IPS-18a (cell line): ENCODE measurements at regions not wholly inside any gene's neighbourhood (a gene's known extent, or its start where the extent isn't known, plus 50 kb on each side); places are given as distances from the start of the nearest gene placed in this dataset.
"Not testable (repeated sequence)": the region's sequence is repeated elsewhere in the genome, so short reads cannot be mapped to it uniquely, and the experiment has no call there.

Experiments used
- H3K27ac ChIP-seq: one replicate; pipeline ENCODE4 v1.5.1; 2013; ENCODE audit warnings: low read length
- H3K27me3 ChIP-seq: one replicate; pipeline ENCODE4 v1.6.1; 2013; ENCODE audit warnings: mild to moderate bottlenecking, low read length; ENCODE audit not compliant: control insufficient read depth, insufficient read depth
- H3K36me3 ChIP-seq: one replicate; pipeline ENCODE4 v1.6.1; 2013; ENCODE audit warnings: low read depth, low read length; ENCODE audit not compliant: control insufficient read depth
- H3K4me1 ChIP-seq: one replicate; pipeline ENCODE4 v1.6.1; 2013; ENCODE audit warnings: low read depth, low read length; ENCODE audit not compliant: control insufficient read depth
- H3K4me3 ChIP-seq: one replicate; pipeline ENCODE4 v1.5.1; 2013; ENCODE audit warnings: low read length
- H3K9ac ChIP-seq: one replicate; pipeline ENCODE4 v1.6.1; 2013; ENCODE audit warnings: mild to moderate bottlenecking, low read length, moderate library complexity
- H3K9me3 ChIP-seq: one replicate; pipeline ENCODE4 v1.6.1; 2013; ENCODE audit warnings: low read depth, low read length; ENCODE audit not compliant: control insufficient read depth

GRCh38 chr12:20003252-20003651 lies 365.1 kb upstream of the PDE3A start:
- Histone ChIP-seq H3K27me3 (no peaks in the 10 kb centered on the region), H3K4me1 (no peaks in the 10 kb centered on the region), H3K4me3 (no peak overlapping the region), H3K9me3 (no peaks in the 10 kb centered on the region), H3K9ac (no peak overlapping the region), H3K27ac (no peak overlapping the region), H3K36me3 (no peaks in the 10 kb centered on the region)

GRCh38 chr12:20004952-20005351 lies 363.4 kb upstream of the PDE3A start:
- Histone ChIP-seq H3K4me1 (no peaks in the 10 kb centered on the region), H3K4me3 (no peak overlapping the region), H3K9ac (no peak overlapping the region), H3K36me3 (no peaks in the 10 kb centered on the region), H3K9me3 (no peaks in the 10 kb centered on the region), H3K27me3 (no peaks in the 10 kb centered on the region), H3K27ac (no peak overlapping the region)

DNA sequence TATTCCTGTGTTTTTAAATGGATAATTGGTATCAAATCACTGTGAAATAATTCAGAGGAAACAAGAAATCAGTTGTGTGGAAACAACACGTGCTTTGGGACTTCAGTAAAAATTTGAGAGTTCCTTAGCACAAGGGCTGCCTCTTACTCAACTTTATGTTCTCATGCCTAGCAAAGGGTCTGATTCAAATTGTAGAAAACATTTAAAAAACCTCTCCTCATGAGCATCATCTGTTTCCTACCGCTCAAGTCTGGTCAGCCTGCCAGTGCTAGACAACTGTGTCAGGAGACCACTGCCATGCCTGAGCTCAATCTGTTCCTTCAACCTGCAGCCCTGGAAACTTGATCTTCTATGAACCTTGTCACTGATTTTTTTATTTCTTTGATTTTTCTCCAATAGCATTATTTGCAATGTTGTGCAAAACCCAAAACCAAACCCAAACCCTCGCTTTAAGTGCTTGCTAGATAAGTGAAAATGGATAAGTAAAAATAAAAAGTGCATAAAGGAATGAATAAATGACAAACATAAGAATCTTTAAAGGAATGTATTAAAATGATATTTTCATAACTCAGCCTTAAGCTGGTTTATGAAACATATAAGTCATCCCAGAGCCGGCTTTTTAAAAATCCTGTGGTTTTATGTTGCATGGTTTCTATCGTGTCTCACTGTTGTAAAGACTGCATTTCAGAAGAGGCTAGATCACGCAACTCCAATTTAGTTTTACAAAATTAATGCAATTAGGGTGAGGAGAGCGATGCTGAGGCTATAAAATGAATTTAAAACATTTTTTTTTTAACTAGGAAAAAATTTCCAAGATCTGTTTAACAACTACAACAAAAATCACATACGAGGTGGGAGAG lies 361.2 kb upstream of the PDE3A start:
- no peaks in the 10 kb centered on the region for H3K36me3 ChIP-seq
- H3K9ac ChIP-seq: no peak overlapping the region
- H3K27me3 ChIP-seq: no peaks in the 10 kb centered on the region
- H3K4me3 ChIP-seq: no peak overlapping the region
- H3K4me1 ChIP-seq: no peaks in the 10 kb centered on the region
- H3K9me3 ChIP-seq: no peaks in the 10 kb centered on the region
- no peak overlapping the region for H3K27ac ChIP-seq

DNA sequence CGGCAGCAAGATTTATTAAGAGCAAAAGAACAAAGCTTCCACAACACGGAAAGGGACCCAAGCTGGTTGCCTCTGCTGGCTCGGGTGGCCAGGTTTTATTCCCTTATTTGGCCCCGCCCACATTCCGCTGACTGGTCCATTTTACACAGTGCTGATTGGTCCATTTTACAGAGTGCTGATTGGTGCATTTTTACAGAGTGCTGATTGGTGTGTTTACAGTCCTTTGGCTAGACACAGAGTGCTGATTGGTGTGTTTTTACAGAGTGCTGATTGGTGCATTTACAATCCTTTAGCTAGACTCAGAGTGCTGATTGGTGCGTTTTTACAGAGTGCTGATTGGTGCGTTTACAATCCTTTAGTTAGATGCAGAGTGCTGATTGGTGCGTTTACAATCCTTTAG lies 358.4 kb upstream of the PDE3A start:
- H3K9me3 ChIP-seq, H3K4me1 ChIP-seq, H3K27ac ChIP-seq, H3K4me3 ChIP-seq, H3K27me3 ChIP-seq, H3K9ac ChIP-seq, H3K36me3 ChIP-seq: not testable (repeated sequence)

- Histone ChIP-seq H3K9me3 (no peaks in the 10 kb centered on the region), H3K36me3 (no peaks in the 10 kb centered on the region), H3K4me3 (no peak overlapping the region), H3K27me3 (no peaks in the 10 kb centered on the region), H3K4me1 (no peaks in the 10 kb centered on the region), H3K9ac (no peak overlapping the region), H3K27ac (no peak overlapping the region)
These were observed 357.1 kb upstream of the PDE3A start for GRCh38 chr12:20011200-20011599.

- Histone ChIP-seq H3K9me3 (no peaks in the 10 kb centered on the region), H3K4me3 (no peak overlapping the region), H3K4me1 (no peaks in the 10 kb centered on the region), H3K36me3 (no peaks in the 10 kb centered on the region), H3K27me3 (no peaks in the 10 kb centered on the region), H3K27ac (no peak overlapping the region), H3K9ac (no peak overlapping the region)
These were observed 350.5 kb upstream of the PDE3A start for GRCh38 chr12:20017802-20018201.

- Histone ChIP-seq H3K4me3 (no peak overlapping the region), H3K27me3 (no peaks in the 10 kb centered on the region), H3K36me3 (no peaks in the 10 kb centered on the region), H3K27ac (no peak overlapping the region), H3K9ac (no peak overlapping the region), H3K9me3 (no peaks in the 10 kb centered on the region), H3K4me1 (no peaks in the 10 kb centered on the region)
These were observed 349.9 kb upstream of the PDE3A start for GRCh38 chr12:20018406-20018805.

DNA sequence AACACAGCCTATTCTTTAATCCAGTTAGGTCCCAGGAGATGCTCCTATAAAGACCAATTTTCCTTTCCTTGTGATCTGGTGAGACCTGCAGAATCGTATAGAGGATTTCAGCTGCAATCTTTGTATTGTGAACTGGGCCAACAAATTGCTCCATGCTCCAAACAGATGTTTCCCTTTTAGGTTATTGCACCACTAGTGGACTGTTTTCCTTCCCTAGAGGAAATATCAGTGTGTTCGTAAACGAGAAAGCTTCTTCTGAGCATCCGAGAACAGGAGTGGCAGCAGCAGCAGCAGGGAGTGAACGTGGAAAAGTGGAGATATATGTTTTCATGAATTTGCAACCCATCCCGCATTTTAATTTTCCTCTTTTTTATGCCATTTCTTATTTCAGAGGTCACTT lies 344.1 kb upstream of the PDE3A start:
- no peaks in the 10 kb centered on the region for H3K9me3 ChIP-seq
- no peaks in the 10 kb centered on the region for H3K4me1 ChIP-seq
- H3K4me3 ChIP-seq: no peak overlapping the region
- H3K27me3 ChIP-seq: no peaks in the 10 kb centered on the region
- H3K36me3 ChIP-seq: no peaks in the 10 kb centered on the region
- no peak overlapping the region for H3K9ac ChIP-seq
- H3K27ac ChIP-seq: no peak overlapping the region

- H3K9me3 ChIP-seq: no peaks in the 10 kb centered on the region
- H3K27me3 ChIP-seq: no peaks in the 10 kb centered on the region
- no peak overlapping the region for H3K27ac ChIP-seq
- no peak overlapping the region for H3K9ac ChIP-seq
- H3K36me3 ChIP-seq: no peaks in the 10 kb centered on the region
- no peaks in the 10 kb centered on the region for H3K4me1 ChIP-seq
- no peak overlapping the region for H3K4me3 ChIP-seq
These were observed 340.3 kb upstream of the PDE3A start for GRCh38 chr12:20028033-20028432.

DNA sequence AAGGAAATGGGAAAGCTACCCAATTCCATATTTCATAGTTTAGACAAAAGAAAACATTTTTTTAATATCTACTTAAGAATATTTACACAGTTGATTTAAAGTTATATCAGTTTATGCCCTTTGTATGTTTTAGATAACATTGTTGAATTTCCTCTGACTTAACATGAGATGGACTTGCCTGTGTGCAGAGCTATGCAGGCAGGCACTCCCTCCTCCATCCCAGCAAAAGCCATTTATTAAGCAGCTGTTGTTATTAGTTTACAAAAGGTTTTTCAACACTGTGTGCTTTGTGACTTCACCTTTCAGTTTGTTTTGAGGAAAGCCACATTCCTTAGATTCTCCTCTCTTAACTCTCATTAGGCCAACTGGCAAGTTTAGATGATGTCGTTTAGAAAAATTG lies 337.5 kb upstream of the PDE3A start:
- H3K4me3 ChIP-seq: no peak overlapping the region
- H3K9ac ChIP-seq: no peak overlapping the region
- no peaks in the 10 kb centered on the region for H3K9me3 ChIP-seq
- H3K36me3 ChIP-seq: no peaks in the 10 kb centered on the region
- H3K4me1 ChIP-seq: no peaks in the 10 kb centered on the region
- no peak overlapping the region for H3K27ac ChIP-seq
- H3K27me3 ChIP-seq: no peaks in the 10 kb centered on the region

DNA sequence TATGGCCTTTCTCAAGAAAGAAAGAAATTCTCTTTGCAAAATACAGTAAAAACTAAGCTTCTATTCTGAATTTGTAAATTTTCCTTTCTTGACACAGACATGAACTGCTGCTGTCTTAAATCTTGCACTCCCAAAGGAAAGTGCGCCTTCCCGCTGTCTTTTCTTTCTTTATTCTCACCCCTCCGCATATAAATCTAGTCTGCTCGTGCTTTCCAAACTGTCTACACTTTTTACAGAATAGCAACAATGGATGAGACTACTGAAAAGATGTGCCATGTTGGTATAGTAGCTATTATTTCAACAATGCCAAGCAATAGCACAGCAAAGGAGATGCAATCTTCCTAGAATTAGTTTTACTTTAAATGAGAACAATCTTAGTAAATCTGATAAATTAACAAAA lies 328.8 kb upstream of the PDE3A start:
- H3K27me3 ChIP-seq: no peaks in the 10 kb centered on the region
- no peak overlapping the region for H3K4me3 ChIP-seq
- no peak overlapping the region for H3K9ac ChIP-seq
- H3K36me3 ChIP-seq: no peaks in the 10 kb centered on the region
- no peaks in the 10 kb centered on the region for H3K9me3 ChIP-seq
- no peak overlapping the region for H3K27ac ChIP-seq
- H3K4me1 ChIP-seq: peaks cover 3% of the 10 kb centered on the region

- Histone ChIP-seq H3K4me1 (peaks cover 3% of the 10 kb centered on the region), H3K27ac (no peak overlapping the region), H3K9me3 (no peaks in the 10 kb centered on the region), H3K27me3 (no peaks in the 10 kb centered on the region), H3K4me3 (no peak overlapping the region), H3K36me3 (no peaks in the 10 kb centered on the region), H3K9ac (no peak overlapping the region)
These were observed 328.2 kb upstream of the PDE3A start for GRCh38 chr12:20040184-20040583.
